ENCODE measurements at regions not wholly inside any gene's neighbourhood (a gene's known extent, or its start where the extent isn't known, plus 50 kb on each side); places are given as distances from the start of the nearest gene placed in this dataset.

- peaks cover 16% of the 10 kb centered on the region for H3K27me3 ChIP-seq
- no peak overlapping the region for H3K4me2 ChIP-seq
- no peaks in the 10 kb centered on the region for H3K79me2 ChIP-seq
- TF ChIP-seq EZH2 (IDR thresholded peaks at IDR 0.05; ENCODE audit: borderline replicate concordance): no peak
- TF ChIP-seq CTCF (IDR thresholded peaks at IDR 0.05; ENCODE audit: poor library complexity): no peak
- TF ChIP-seq EZH2phosphoT487 (IDR thresholded peaks at IDR 0.05; ENCODE audit: low read depth, severe bottlenecking, unreplicated experiment): no peak
- no peaks in the 10 kb centered on the region for H3K4me1 ChIP-seq (ENCODE audit: insufficient read depth)
- no peaks in the 10 kb centered on the region for H3K9me2 ChIP-seq (replicated peaks; ENCODE audit: insufficient read depth)
- no peak overlapping the region for H3K27ac ChIP-seq
- H3K4me3 ChIP-seq: no peak overlapping the region
- no peak for DNase-seq (ENCODE audit: low spot score)
- no peak overlapping the region for H2AFZ ChIP-seq
- H4K20me1 ChIP-seq (ENCODE audit: insufficient read depth, poor library complexity, severe bottlenecking): no peaks in the 10 kb centered on the region
- 90% methylated on average over 3 of the region's 5 CpGs for WGBS (ENCODE audit: low lambda C conversion rate, missing lambda C conversion rate)
- no peaks in the 10 kb centered on the region for H3K9me3 ChIP-seq (ENCODE audit: low read depth)
- H3K36me3 ChIP-seq (replicated peaks; ENCODE audit: insufficient read depth, low read depth): no peaks in the 10 kb centered on the region
Observed at GRCh38 chr19:34576292-34576691, 94.7 kb downstream of the WTIP start.

- Histone ChIP-seq H3K9me2 (replicated peaks; ENCODE audit: insufficient read depth) (no peaks in the 10 kb centered on the region), H2AFZ (no peak overlapping the region), H3K27ac (no peak overlapping the region), H3K9me3 (ENCODE audit: low read depth) (peaks cover 3% of the 10 kb centered on the region), H3K4me1 (ENCODE audit: insufficient read depth) (no peaks in the 10 kb centered on the region), H3K4me3 (no peak overlapping the region), H3K4me2 (no peak overlapping the region), H3K36me3 (replicated peaks; ENCODE audit: insufficient read depth, low read depth) (no peaks in the 10 kb centered on the region), H3K79me2 (no peaks in the 10 kb centered on the region), H3K27me3 (peaks cover 16% of the 10 kb centered on the region), H4K20me1 (ENCODE audit: insufficient read depth, poor library complexity, severe bottlenecking) (no peaks in the 10 kb centered on the region)
- TF ChIP-seq CTCF (IDR thresholded peaks at IDR 0.05; ENCODE audit: poor library complexity): no peak
- WGBS (ENCODE audit: low lambda C conversion rate, missing lambda C conversion rate): 95% methylated on average over 19 of the region's 20 CpGs
- no peak for DNase-seq (ENCODE audit: low spot score)
Observed at GRCh38 chr19:34575206-34575605, 93.6 kb downstream of the WTIP start.

- H3K27ac ChIP-seq: no peak overlapping the region
Observed at GRCh38 chr19:34574704-34575103, 93.1 kb downstream of the WTIP start.

More at GRCh38 chr19:34574704-34575103, 93.1 kb downstream of the WTIP start:
- peaks cover 3% of the 10 kb centered on the region for H3K9me3 ChIP-seq (ENCODE audit: low read depth)
- no peak for DNase-seq (ENCODE audit: low spot score)
- no peaks in the 10 kb centered on the region for H3K79me2 ChIP-seq
- peaks cover 16% of the 10 kb centered on the region for H3K27me3 ChIP-seq
- 89% methylated on average over 3 of the region's 3 CpGs for WGBS (ENCODE audit: low lambda C conversion rate, missing lambda C conversion rate)
- no peaks in the 10 kb centered on the region for H3K9me2 ChIP-seq (replicated peaks; ENCODE audit: insufficient read depth)
- no peak overlapping the region for H3K4me2 ChIP-seq
- no peak for TF ChIP-seq EZH2phosphoT487 (IDR thresholded peaks at IDR 0.05; ENCODE audit: low read depth, severe bottlenecking, unreplicated experiment)
- TF ChIP-seq EZH2 (IDR thresholded peaks at IDR 0.05; ENCODE audit: borderline replicate concordance): no peak
- TF ChIP-seq CTCF (IDR thresholded peaks at IDR 0.05; ENCODE audit: poor library complexity): no peak
- no peak overlapping the region for H2AFZ ChIP-seq
- no peaks in the 10 kb centered on the region for H4K20me1 ChIP-seq (ENCODE audit: insufficient read depth, poor library complexity, severe bottlenecking)
- no peak overlapping the region for H3K4me3 ChIP-seq
- no peaks in the 10 kb centered on the region for H3K4me1 ChIP-seq (ENCODE audit: insufficient read depth)
- no peaks in the 10 kb centered on the region for H3K36me3 ChIP-seq (replicated peaks; ENCODE audit: insufficient read depth, low read depth)
